Loucy (cell line): ENCODE measurements at regions not wholly inside any gene's neighbourhood (a gene's known extent, or its start where the extent isn't known, plus 50 kb on each side); places are given as distances from the start of the nearest gene placed in this dataset.

Experiments
- EZH2phosphoT487 ChIP-seq: fragments of 200-600 bp; IDR thresholded peaks from 2 replicates; pipeline ENCODE4 v1.6.1; 2018; ENCODE audit warnings: antibody characterized with exemption, mild to moderate bottlenecking, moderate library complexity, borderline replicate concordance
- TF ChIP-seq, protein P1 (sequence below): fragments of 200-600 bp; sonication (generic); conservative IDR thresholded peaks from 2 replicates; pipeline ENCODE4 v1.5.1; 2014; ENCODE audit warnings: mild to moderate bottlenecking, antibody characterized with exemption, low read length

DNA sequence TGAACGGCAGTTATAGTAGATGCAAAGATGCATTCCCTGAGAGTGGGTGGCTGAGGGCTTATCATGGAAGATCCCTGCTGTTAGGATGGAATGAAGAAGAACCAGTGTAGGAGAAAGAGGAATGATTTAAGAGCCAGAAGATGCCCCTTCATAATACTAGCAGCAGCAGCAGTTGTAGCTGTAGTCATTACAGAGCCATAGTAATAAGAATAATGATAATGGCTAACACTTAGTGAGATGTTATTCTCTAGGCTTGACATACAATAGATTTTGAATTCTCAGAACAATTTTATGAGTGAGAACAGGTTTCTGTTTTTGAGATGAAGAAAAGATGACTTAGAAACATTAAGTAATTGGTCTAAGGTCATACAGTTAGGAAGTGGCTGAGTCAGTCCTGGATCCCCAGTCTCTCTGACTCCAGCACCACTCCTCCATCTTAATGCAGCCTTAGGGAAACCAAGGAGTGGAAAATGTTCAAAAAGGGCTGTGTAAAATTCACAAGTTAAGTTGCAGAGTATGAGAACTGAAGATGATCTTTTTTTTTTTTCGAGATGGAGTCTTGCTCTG is 459.4 kb upstream of the SGCD start:
- TF ChIP-seq, protein P1, sequence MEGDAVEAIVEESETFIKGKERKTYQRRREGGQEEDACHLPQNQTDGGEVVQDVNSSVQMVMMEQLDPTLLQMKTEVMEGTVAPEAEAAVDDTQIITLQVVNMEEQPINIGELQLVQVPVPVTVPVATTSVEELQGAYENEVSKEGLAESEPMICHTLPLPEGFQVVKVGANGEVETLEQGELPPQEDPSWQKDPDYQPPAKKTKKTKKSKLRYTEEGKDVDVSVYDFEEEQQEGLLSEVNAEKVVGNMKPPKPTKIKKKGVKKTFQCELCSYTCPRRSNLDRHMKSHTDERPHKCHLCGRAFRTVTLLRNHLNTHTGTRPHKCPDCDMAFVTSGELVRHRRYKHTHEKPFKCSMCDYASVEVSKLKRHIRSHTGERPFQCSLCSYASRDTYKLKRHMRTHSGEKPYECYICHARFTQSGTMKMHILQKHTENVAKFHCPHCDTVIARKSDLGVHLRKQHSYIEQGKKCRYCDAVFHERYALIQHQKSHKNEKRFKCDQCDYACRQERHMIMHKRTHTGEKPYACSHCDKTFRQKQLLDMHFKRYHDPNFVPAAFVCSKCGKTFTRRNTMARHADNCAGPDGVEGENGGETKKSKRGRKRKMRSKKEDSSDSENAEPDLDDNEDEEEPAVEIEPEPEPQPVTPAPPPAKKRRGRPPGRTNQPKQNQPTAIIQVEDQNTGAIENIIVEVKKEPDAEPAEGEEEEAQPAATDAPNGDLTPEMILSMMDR: no peak
- TF ChIP-seq EZH2phosphoT487: no peak
